ENCODE measurements at regions not wholly inside any gene's neighbourhood (a gene's known extent, or its start where the extent isn't known, plus 50 kb on each side); places are given as distances from the start of the nearest gene placed in this dataset.

GRCh38 chr17:69779378-69780214, 295.4 kb upstream of the KCNJ16 start:
- no peak for DNase-seq

GRCh38 chr17:69783865-69784264, 291.2 kb upstream of the KCNJ16 start:
- no peak for DNase-seq

GRCh38 chr17:69788957-69789356, 286.1 kb upstream of the KCNJ16 start:
- no peak for DNase-seq

- no peak for DNase-seq
Observed at GRCh38 chr17:69796078-69796477, 278.9 kb upstream of the KCNJ16 start.

- no peak for DNase-seq
Observed at GRCh38 chr17:69800870-69801269, 274.2 kb upstream of the KCNJ16 start.

GRCh38 chr17:69801368-69801767, 273.7 kb upstream of the KCNJ16 start:
- no peak for DNase-seq

- DNase-seq: no peak
Observed at GRCh38 chr17:69802045-69802740, 272.8 kb upstream of the KCNJ16 start.

- no peak for DNase-seq
Observed at GRCh38 chr17:69809331-69809730, 265.7 kb upstream of the KCNJ16 start.

- DNase-seq: no peak
Observed at GRCh38 chr17:69810326-69810965, 264.6 kb upstream of the KCNJ16 start.

- no peak for DNase-seq
Observed at GRCh38 chr17:69812240-69812837, 262.7 kb upstream of the KCNJ16 start.

GRCh38 chr17:69814031-69814430, 261.0 kb upstream of the KCNJ16 start:
- DNase-seq: no peak

GRCh38 chr17:69815406-69815805, 259.6 kb upstream of the KCNJ16 start:
- no peak for DNase-seq

- DNase-seq: no peak
Observed at GRCh38 chr17:69818467-69818866, 256.6 kb upstream of the KCNJ16 start.

GRCh38 chr17:69819316-69820087, 255.5 kb upstream of the KCNJ16 start:
- no peak for DNase-seq

GRCh38 chr17:69820876-69821473, 254.1 kb upstream of the KCNJ16 start:
- no peak for DNase-seq

- DNase-seq: no peak
Observed at GRCh38 chr17:69822314-69822875, 252.6 kb upstream of the KCNJ16 start.

- peak; percentile 1 for DNase-seq
Observed at GRCh38 chr17:69828087-69828486, 246.9 kb upstream of the KCNJ16 start.

- DNase-seq: no peak
Observed at GRCh38 chr17:69834494-69834893, 240.5 kb upstream of the KCNJ16 start.

GRCh38 chr17:69851736-69852135, 223.3 kb upstream of the KCNJ16 start:
- DNase-seq: no peak

- DNase-seq: no peak
Observed at GRCh38 chr17:69853541-69854224, 221.3 kb upstream of the KCNJ16 start.

GRCh38 chr17:69854225-69854780, 220.7 kb upstream of the KCNJ16 start:
- no peak for DNase-seq
